ENCODE measurements at regions not wholly inside any gene's neighbourhood (a gene's known extent, or its start where the extent isn't known, plus 50 kb on each side); places are given as distances from the start of the nearest gene placed in this dataset.

- TF ChIP-seq CTCF (IDR thresholded peaks at IDR 0.05) (no peak), POLR2A (IDR thresholded peaks at IDR 0.05) (no peak), EP300 (IDR thresholded peaks at IDR 0.05) (no peak), POLR2AphosphoS5 (IDR thresholded peaks at IDR 0.05) (no peak)
Observed at GRCh38 chr12:89928467-89928866, 219.8 kb upstream of the ATP2B1 start.

All from stomach (tissue), 4 donors.